ENCODE measurements at regions not wholly inside any gene's neighbourhood (a gene's known extent, or its start where the extent isn't known, plus 50 kb on each side); places are given as distances from the start of the nearest gene placed in this dataset.

- Histone ChIP-seq H2AFZ (ENCODE audit: low read depth, low read length) (no peak overlapping the region), H3K27me3 (ENCODE audit: insufficient read depth, low read length, poor library complexity) (peaks cover 4% of the 10 kb centered on the region), H3K4me2 (ENCODE audit: insufficient read depth, low read length) (no peak overlapping the region; the same call in 1 of the 2 replicates), H3K27ac (ENCODE audit: low read length) (no peak overlapping the region), H3K79me2 (ENCODE audit: insufficient read depth, low read length) (no peaks in the 10 kb centered on the region), H3K9ac (ENCODE audit: low read depth, low read length) (no peak overlapping the region), H3K4me3 (ENCODE audit: low read depth in 1 of 2, low read length in 2 of 2) (no peak overlapping the region), H4K20me1 (ENCODE audit: insufficient read depth, low read length) (no peaks in the 10 kb centered on the region), H3K9me3 (ENCODE audit: insufficient read depth, low read length, severe bottlenecking) (no peaks in the 10 kb centered on the region), H3K4me1 (ENCODE audit: insufficient read depth, low read length) (no peaks in the 10 kb centered on the region), H3K36me3 (ENCODE audit: insufficient read depth, low read length) (no peaks in the 10 kb centered on the region)
- TF ChIP-seq CTCF (IDR thresholded peaks at IDR 0.05; ENCODE audit: borderline replicate concordance, extremely low read depth, low read length, poor library complexity, severe bottlenecking): peak; percentile 58
- no peak for TF ChIP-seq EZH2 (IDR thresholded peaks at IDR 0.05; ENCODE audit: borderline replicate concordance, low read depth, low read length, severe bottlenecking)
- no peak for DNase-seq
- ATAC-seq (ENCODE audit: insufficient read depth, low read depth): peak; percentile 61; the same call in 1 of the 3 replicates
Measured at GRCh38 chr3:167882057-167882667, 146.6 kb downstream of the SERPINI1 start.

GRCh38 chr3:167880183-167880582 is 144.7 kb downstream of the SERPINI1 start:
- Histone ChIP-seq H3K9ac (ENCODE audit: low read depth, low read length) (no peak overlapping the region), H4K20me1 (ENCODE audit: insufficient read depth, low read length) (no peaks in the 10 kb centered on the region), H3K27me3 (ENCODE audit: insufficient read depth, low read length, poor library complexity) (peaks cover 4% of the 10 kb centered on the region), H2AFZ (ENCODE audit: low read depth, low read length) (no peak overlapping the region), H3K4me2 (ENCODE audit: insufficient read depth, low read length) (no peak overlapping the region), H3K4me3 (ENCODE audit: low read depth in 1 of 2, low read length in 2 of 2) (no peak overlapping the region), H3K27ac (ENCODE audit: low read length) (no peak overlapping the region), H3K36me3 (ENCODE audit: insufficient read depth, low read length) (no peaks in the 10 kb centered on the region), H3K79me2 (ENCODE audit: insufficient read depth, low read length) (no peaks in the 10 kb centered on the region), H3K4me1 (ENCODE audit: insufficient read depth, low read length) (no peaks in the 10 kb centered on the region), H3K9me3 (ENCODE audit: insufficient read depth, low read length, severe bottlenecking) (no peaks in the 10 kb centered on the region)
- no peak for DNase-seq
- TF ChIP-seq EZH2 (IDR thresholded peaks at IDR 0.05; ENCODE audit: borderline replicate concordance, low read depth, low read length, severe bottlenecking): no peak
- no peak for TF ChIP-seq CTCF (IDR thresholded peaks at IDR 0.05; ENCODE audit: borderline replicate concordance, extremely low read depth, low read length, poor library complexity, severe bottlenecking)
- ATAC-seq (ENCODE audit: insufficient read depth, low read depth): no peak

DNA sequence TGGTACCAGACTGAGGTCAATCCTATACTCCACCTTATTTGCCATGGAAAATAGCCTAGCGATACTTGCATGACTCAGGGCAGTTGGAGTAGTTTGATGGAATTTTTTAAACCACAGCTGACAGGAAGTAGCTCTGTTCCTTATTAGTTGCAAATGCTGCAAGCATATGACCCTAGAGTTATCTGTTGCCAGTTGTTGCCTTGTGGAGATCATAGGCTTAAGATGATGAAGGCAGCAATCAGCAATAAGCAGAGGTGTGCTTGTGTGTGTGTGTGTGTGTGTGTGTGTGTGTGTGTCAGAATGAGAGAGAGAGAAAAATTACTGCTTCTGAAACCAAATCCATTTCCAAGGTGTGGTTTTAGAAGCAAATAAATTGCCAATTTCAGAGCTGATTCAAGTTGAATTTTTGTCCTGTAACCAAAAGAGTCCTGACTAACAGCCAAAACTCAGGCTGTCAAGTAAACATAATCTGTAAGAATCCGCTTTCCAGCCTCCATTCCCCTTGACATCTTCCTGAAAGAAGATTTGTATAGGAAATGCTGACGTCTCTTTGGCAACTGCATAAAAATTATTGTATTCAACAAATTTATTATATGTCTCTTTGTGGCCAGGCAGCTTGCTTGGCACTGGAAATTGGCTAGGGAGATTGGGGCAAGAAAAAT is 141.2 kb downstream of the SERPINI1 start:
- Histone ChIP-seq H3K79me2 (ENCODE audit: insufficient read depth, low read length) (no peaks in the 10 kb centered on the region), H3K27me3 (ENCODE audit: insufficient read depth, low read length, poor library complexity) (no peaks in the 10 kb centered on the region), H3K4me2 (ENCODE audit: insufficient read depth, low read length) (no peak overlapping the region), H4K20me1 (ENCODE audit: insufficient read depth, low read length) (no peaks in the 10 kb centered on the region), H3K27ac (ENCODE audit: low read length) (no peak overlapping the region), H2AFZ (ENCODE audit: low read depth, low read length) (no peak overlapping the region), H3K4me1 (ENCODE audit: insufficient read depth, low read length) (no peaks in the 10 kb centered on the region), H3K36me3 (ENCODE audit: insufficient read depth, low read length) (no peaks in the 10 kb centered on the region), H3K4me3 (ENCODE audit: low read depth in 1 of 2, low read length in 2 of 2) (no peak overlapping the region), H3K9ac (ENCODE audit: low read depth, low read length) (no peak overlapping the region), H3K9me3 (ENCODE audit: insufficient read depth, low read length, severe bottlenecking) (no peaks in the 10 kb centered on the region)
- TF ChIP-seq EZH2 (IDR thresholded peaks at IDR 0.05; ENCODE audit: borderline replicate concordance, low read depth, low read length, severe bottlenecking): no peak
- TF ChIP-seq CTCF (IDR thresholded peaks at IDR 0.05; ENCODE audit: borderline replicate concordance, extremely low read depth, low read length, poor library complexity, severe bottlenecking): no peak
- no peak for DNase-seq
- ATAC-seq (ENCODE audit: insufficient read depth, low read depth): no peak

Measured in DND-41 (cell line).